B cell (primary cell): ENCODE measurements at regions not wholly inside any gene's neighbourhood (a gene's known extent, or its start where the extent isn't known, plus 50 kb on each side); places are given as distances from the start of the nearest gene placed in this dataset.
"Not testable (repeated sequence)": the region's sequence is repeated elsewhere in the genome, so short reads cannot be mapped to it uniquely, and the experiment has no call there.

Experiments used
- ATAC-seq: fragments of 200-7000 bp; cut with Tn5 transposase; one replicate; pipeline ENCODE4 v1.10.0; 2021; ENCODE audit warnings: low read depth, mild to moderate bottlenecking, moderate number of reproducible peaks, moderate library complexity
- CTCF ChIA-PET: fragments of 350-600 bp; sonication (Branson Sonifier 250); formaldehyde crosslinking; loops from one replicate; lab custom pipeline; 2021; ENCODE audit warnings: antibody characterized with exemption, inconsistent platforms; lab: Charles Lee
- POLR2A ChIA-PET: fragments of 350-600 bp; sonication (Branson Sonifier 250); formaldehyde crosslinking; loops from one replicate; lab custom pipeline; 2021; ENCODE audit warnings: antibody characterized with exemption; lab: Charles Lee
- DNase-seq: peaks from one replicate; pipeline ENCODE4 v3.0.0; 2013
- H2AFZ ChIP-seq: 2 replicates; pipeline ENCODE4 v1.6.1; 2012; ENCODE audit warnings: mild to moderate bottlenecking, low read depth, low read length; ENCODE audit not compliant: insufficient read depth, poor library complexity, severe bottlenecking
- H3K27ac ChIP-seq, 2 donors: 1 replicate in 1 of 2; 2 replicates in 1 of 2; pipeline ENCODE4 v1.5.1; 2012 to 2013; ENCODE audit warnings: low read length in 2 of 2, mild to moderate bottlenecking in 2 of 2, moderate library complexity in 1 of 2
- H3K27me3 ChIP-seq, 4 experiments: fragments of 200-600 bp in 1 of 4; sonication (generic) in 1 of 4; replicated peaks in 1 of 4; 1 replicate in 2 of 4; 2 replicates in 2 of 4; pipeline versions ENCODE4 v1.6.1 to v1.7.0; 2013 to 2016; ENCODE audit warnings: low read length in 3 of 4, mild to moderate bottlenecking in 2 of 4, mixed read lengths in 1 of 4, moderate library complexity in 1 of 4; ENCODE audit not compliant: insufficient read depth in 4 of 4, control insufficient read depth in 3 of 4; ENCODE audit errors: control extremely low read depth in 1 of 4
- H3K36me3 ChIP-seq, 2 experiments: replicated peaks in 1 of 2; 1 replicate in 1 of 2; 2 replicates in 1 of 2; pipeline versions ENCODE4 v1.6.1 to v1.7.1; 2013; ENCODE audit warnings: low read length in 1 of 2; ENCODE audit not compliant: insufficient read depth in 2 of 2, control insufficient read depth in 1 of 2; ENCODE audit errors: control extremely low read depth in 1 of 2, extremely low read depth in 1 of 2
- H3K4me1 ChIP-seq, 2 donors: fragments of 200-600 bp in 1 of 2; sonication (generic) in 1 of 2; 1 replicate in 1 of 2; 2 replicates in 1 of 2; pipeline versions ENCODE4 v1.5.1 to v1.6.1; 2013 to 2017; ENCODE audit warnings: low read length in 2 of 2; ENCODE audit not compliant: control insufficient read depth in 2 of 2, insufficient read depth in 2 of 2
- H3K4me2 ChIP-seq: replicated peaks from 2 replicates; pipeline ENCODE3; 2012; ENCODE audit warnings: mild to moderate bottlenecking, low read depth, low read length; ENCODE audit not compliant: poor library complexity, severe bottlenecking
- H3K4me3 ChIP-seq, 5 experiments: fragments of 200-600 bp in 1 of 5; sonication (generic) in 1 of 5; 1 replicate in 3 of 5; 2 replicates in 2 of 5; pipeline versions ENCODE4 v1.5.1 to v1.7.0; 2011 to 2016; ENCODE audit warnings: low read length in 4 of 5, mild to moderate bottlenecking in 4 of 5, low read depth in 2 of 5, control low read depth in 1 of 5, moderate library complexity in 1 of 5; ENCODE audit not compliant: insufficient read depth in 1 of 5; ENCODE audit errors: control extremely low read depth in 1 of 5, extremely low read depth in 1 of 5
- H3K79me2 ChIP-seq: fragments of 200-600 bp; sonication (generic); one replicate; pipeline ENCODE4 v1.6.0; 2016; ENCODE audit warnings: low read length; ENCODE audit not compliant: control insufficient read depth, insufficient read depth
- H3K9ac ChIP-seq: fragments of 200-600 bp; sonication (generic); 2 replicates; pipeline ENCODE4 v1.6.1; 2017; ENCODE audit warnings: mild to moderate bottlenecking, low read length, moderate library complexity
- H3K9me3 ChIP-seq, 3 donors: one replicate each; pipeline versions ENCODE4 v1.6.1 to v1.7.1; 2013; ENCODE audit warnings: low read length in 2 of 3; ENCODE audit not compliant: control insufficient read depth in 2 of 3, insufficient read depth in 1 of 3; ENCODE audit errors: control extremely low read depth in 1 of 3
- H4K20me1 ChIP-seq: 2 replicates; pipeline ENCODE4 v1.6.0; 2012; ENCODE audit warnings: mild to moderate bottlenecking, low read length; ENCODE audit not compliant: insufficient read depth, control insufficient read depth, poor library complexity, severe bottlenecking
- H3K27ac Mint-ChIP-seq: one replicate; pipeline ENCODE4 v1.8.0; 2021; ENCODE audit warnings: mixed read lengths
- H3K27me3 Mint-ChIP-seq: one replicate; pipeline ENCODE4 v1.8.0; 2021; ENCODE audit warnings: mixed read lengths
- H3K4me1 Mint-ChIP-seq: one replicate; pipeline ENCODE4 v1.8.0; 2021; ENCODE audit warnings: mixed read lengths
- H3K4me3 Mint-ChIP-seq: one replicate; pipeline ENCODE4 v1.8.0; 2021; ENCODE audit warnings: mixed read lengths
- H3K9me3 Mint-ChIP-seq: one replicate; pipeline ENCODE4 v1.8.0; 2022; ENCODE audit warnings: mixed read lengths; ENCODE audit not compliant: insufficient read depth
- WGBS: methylation state at CpG from one replicate; pipeline ENCODE4 v1.1.5; 2013; ENCODE audit warnings: missing lambda C conversion rate; ENCODE audit not compliant: insufficient coverage; 5-methylcytosine and 5-hydroxymethylcytosine counted together
- intact Hi-C: fragments of 100-400 bp; cut with micrococcal nuclease; formaldehyde crosslinking; loops from one replicate; pipeline ENCODE4 v1.10.0; 2022

GRCh38 chr21:6456011-6456661 is 4065.2 kb upstream of the TPTE start:
- H3K79me2 ChIP-seq, H4K20me1 ChIP-seq, H3K4me1 ChIP-seq, H3K27ac ChIP-seq, intact Hi-C loops, H3K4me3 ChIP-seq, H3K36me3 ChIP-seq, H2AFZ ChIP-seq, ATAC-seq, H3K4me3 Mint-ChIP-seq, CTCF ChIA-PET, H3K9me3 ChIP-seq, H3K27ac Mint-ChIP-seq, H3K27me3 Mint-ChIP-seq, H3K9me3 Mint-ChIP-seq, DNase-seq, POLR2A ChIA-PET, H3K9ac ChIP-seq, H3K27me3 ChIP-seq, H3K4me2 ChIP-seq, H3K4me1 Mint-ChIP-seq: not testable (repeated sequence)
- no CpG with 5 or more reads among the region's 18 CpGs for WGBS

GRCh38 chr21:6459761-6460160 is 4061.6 kb upstream of the TPTE start:
- WGBS: no CpG with 5 or more reads among the region's 12 CpGs
- CTCF ChIA-PET, H3K9me3 Mint-ChIP-seq, H3K4me1 ChIP-seq, H3K27me3 Mint-ChIP-seq, H3K79me2 ChIP-seq, intact Hi-C loops, H3K4me2 ChIP-seq, POLR2A ChIA-PET, H3K9ac ChIP-seq, H4K20me1 ChIP-seq, H3K27ac ChIP-seq, H2AFZ ChIP-seq, H3K9me3 ChIP-seq, H3K4me3 ChIP-seq, DNase-seq, H3K4me3 Mint-ChIP-seq, H3K27ac Mint-ChIP-seq, ATAC-seq, H3K27me3 ChIP-seq, H3K4me1 Mint-ChIP-seq, H3K36me3 ChIP-seq: not testable (repeated sequence)

GRCh38 chr21:6461358-6461757 is 4060.0 kb upstream of the TPTE start:
- intact Hi-C loops, H3K9ac ChIP-seq, POLR2A ChIA-PET, H3K4me2 ChIP-seq, CTCF ChIA-PET, H3K4me1 ChIP-seq, H3K4me1 Mint-ChIP-seq, H2AFZ ChIP-seq, H3K36me3 ChIP-seq, H3K27ac Mint-ChIP-seq, H3K79me2 ChIP-seq, H3K4me3 ChIP-seq, H3K4me3 Mint-ChIP-seq, H3K9me3 Mint-ChIP-seq, H3K27ac ChIP-seq, DNase-seq, H3K9me3 ChIP-seq, ATAC-seq, H3K27me3 Mint-ChIP-seq, H4K20me1 ChIP-seq, H3K27me3 ChIP-seq: not testable (repeated sequence)
- no CpG with 5 or more reads among the region's 10 CpGs for WGBS

- H3K4me3 ChIP-seq, intact Hi-C loops, ATAC-seq, H3K36me3 ChIP-seq, H3K9me3 Mint-ChIP-seq, H3K9ac ChIP-seq, H2AFZ ChIP-seq, H3K79me2 ChIP-seq, CTCF ChIA-PET, H3K4me2 ChIP-seq, POLR2A ChIA-PET, H3K4me1 ChIP-seq, H3K4me3 Mint-ChIP-seq, H3K27ac ChIP-seq, H3K27ac Mint-ChIP-seq, H4K20me1 ChIP-seq, H3K27me3 ChIP-seq, H3K9me3 ChIP-seq, DNase-seq, H3K4me1 Mint-ChIP-seq, H3K27me3 Mint-ChIP-seq: not testable (repeated sequence)
- WGBS: no CpG with 5 or more reads among the region's 11 CpGs
Observed at GRCh38 chr21:6464419-6464818, 4057.0 kb upstream of the TPTE start.
